ENCODE measurements at regions not wholly inside any gene's neighbourhood (a gene's known extent, or its start where the extent isn't known, plus 50 kb on each side); places are given as distances from the start of the nearest gene placed in this dataset.

DNA sequence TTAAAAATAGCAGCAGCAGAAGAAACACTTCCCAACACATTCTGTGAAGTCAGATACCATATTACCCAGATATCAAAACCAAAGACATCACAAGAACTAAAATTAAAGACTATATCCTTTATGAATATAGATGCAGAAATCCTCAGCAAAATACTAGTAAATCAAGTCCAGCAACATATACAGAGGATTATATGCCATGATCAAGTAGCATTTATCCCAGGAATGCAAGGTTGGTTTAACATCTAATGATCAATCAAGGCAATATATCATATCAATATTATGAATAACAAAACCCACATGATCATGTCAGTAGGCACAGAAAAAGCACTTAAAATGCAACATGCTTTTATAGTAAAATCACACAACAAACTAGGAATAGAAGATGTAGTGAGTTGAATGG, 88.1 kb downstream of the RPS24 start:
- H3K27ac ChIP-seq (ENCODE audit: low read depth, low read length): no peak overlapping the region
- DNase-seq (ENCODE audit: low read depth, low spot score): no peak
- TF ChIP-seq, protein P1, sequence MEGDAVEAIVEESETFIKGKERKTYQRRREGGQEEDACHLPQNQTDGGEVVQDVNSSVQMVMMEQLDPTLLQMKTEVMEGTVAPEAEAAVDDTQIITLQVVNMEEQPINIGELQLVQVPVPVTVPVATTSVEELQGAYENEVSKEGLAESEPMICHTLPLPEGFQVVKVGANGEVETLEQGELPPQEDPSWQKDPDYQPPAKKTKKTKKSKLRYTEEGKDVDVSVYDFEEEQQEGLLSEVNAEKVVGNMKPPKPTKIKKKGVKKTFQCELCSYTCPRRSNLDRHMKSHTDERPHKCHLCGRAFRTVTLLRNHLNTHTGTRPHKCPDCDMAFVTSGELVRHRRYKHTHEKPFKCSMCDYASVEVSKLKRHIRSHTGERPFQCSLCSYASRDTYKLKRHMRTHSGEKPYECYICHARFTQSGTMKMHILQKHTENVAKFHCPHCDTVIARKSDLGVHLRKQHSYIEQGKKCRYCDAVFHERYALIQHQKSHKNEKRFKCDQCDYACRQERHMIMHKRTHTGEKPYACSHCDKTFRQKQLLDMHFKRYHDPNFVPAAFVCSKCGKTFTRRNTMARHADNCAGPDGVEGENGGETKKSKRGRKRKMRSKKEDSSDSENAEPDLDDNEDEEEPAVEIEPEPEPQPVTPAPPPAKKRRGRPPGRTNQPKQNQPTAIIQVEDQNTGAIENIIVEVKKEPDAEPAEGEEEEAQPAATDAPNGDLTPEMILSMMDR (IDR thresholded peaks at IDR 0.05; ENCODE audit: low read depth, low read length): no peak
- CTCF ChIA-PET: no interaction called here
- peaks cover 20% of the 10 kb centered on the region for H3K27me3 ChIP-seq (ENCODE audit: control insufficient read depth, insufficient read depth, low read length)
- no peak overlapping the region for H3K4me3 ChIP-seq (ENCODE audit: low read depth, low read length)
- POLR2A ChIA-PET: no interaction called here
- H3K9me3 ChIP-seq (ENCODE audit: control insufficient read depth, insufficient read depth, low read length): peaks cover 3% of the 10 kb centered on the region; the same call in 1 of the 2 replicates

DNA sequence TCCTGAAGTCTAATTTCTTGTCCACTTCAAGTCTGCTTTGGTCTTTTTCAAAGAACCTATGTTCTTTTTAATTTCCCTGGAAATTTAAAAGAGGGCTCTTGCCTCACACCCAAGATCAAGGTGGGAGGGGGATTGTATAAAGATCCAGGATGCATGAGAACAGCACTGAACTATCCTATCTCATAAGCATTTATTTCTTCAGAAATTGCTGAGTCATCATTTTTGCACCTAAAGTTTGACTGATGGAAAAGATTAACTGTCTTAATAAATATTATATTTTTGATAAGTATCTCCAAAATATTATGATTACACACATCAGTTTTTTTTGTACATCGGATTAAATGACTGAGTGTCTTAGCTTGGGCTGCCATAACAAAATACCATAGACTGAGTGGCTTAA, 90.5 kb downstream of the RPS24 start:
- no peak for DNase-seq (ENCODE audit: low read depth, low spot score)
- H3K27me3 ChIP-seq (ENCODE audit: control insufficient read depth, insufficient read depth, low read length): peaks cover 18% of the 10 kb centered on the region
- ChIA-PET POLR2A (no interaction called here), CTCF (no interaction called here)
- H3K4me3 ChIP-seq (ENCODE audit: low read depth, low read length): no peak overlapping the region
- no peak overlapping the region for H3K27ac ChIP-seq (ENCODE audit: low read depth, low read length)
- peaks cover 3% of the 10 kb centered on the region; the same call in 1 of the 2 replicates for H3K9me3 ChIP-seq (ENCODE audit: control insufficient read depth, insufficient read depth, low read length)
- TF ChIP-seq, protein P1 (IDR thresholded peaks at IDR 0.05; ENCODE audit: low read depth, low read length): no peak

GRCh38 chr10:78129211-78129610, 95.5 kb downstream of the RPS24 start:
- TF ChIP-seq, protein P1 (IDR thresholded peaks at IDR 0.05; ENCODE audit: low read depth, low read length): no peak
- no peak for DNase-seq (ENCODE audit: low read depth, low spot score)
- ChIA-PET CTCF (no interaction called here), POLR2A (no interaction called here)
- Histone ChIP-seq H3K4me3 (ENCODE audit: low read depth, low read length) (no peak overlapping the region), H3K9me3 (ENCODE audit: control insufficient read depth, insufficient read depth, low read length) (no peaks in the 10 kb centered on the region), H3K27me3 (ENCODE audit: control insufficient read depth, insufficient read depth, low read length) (peaks cover 29% of the 10 kb centered on the region), H3K27ac (ENCODE audit: low read depth, low read length) (no peak overlapping the region)

DNA sequence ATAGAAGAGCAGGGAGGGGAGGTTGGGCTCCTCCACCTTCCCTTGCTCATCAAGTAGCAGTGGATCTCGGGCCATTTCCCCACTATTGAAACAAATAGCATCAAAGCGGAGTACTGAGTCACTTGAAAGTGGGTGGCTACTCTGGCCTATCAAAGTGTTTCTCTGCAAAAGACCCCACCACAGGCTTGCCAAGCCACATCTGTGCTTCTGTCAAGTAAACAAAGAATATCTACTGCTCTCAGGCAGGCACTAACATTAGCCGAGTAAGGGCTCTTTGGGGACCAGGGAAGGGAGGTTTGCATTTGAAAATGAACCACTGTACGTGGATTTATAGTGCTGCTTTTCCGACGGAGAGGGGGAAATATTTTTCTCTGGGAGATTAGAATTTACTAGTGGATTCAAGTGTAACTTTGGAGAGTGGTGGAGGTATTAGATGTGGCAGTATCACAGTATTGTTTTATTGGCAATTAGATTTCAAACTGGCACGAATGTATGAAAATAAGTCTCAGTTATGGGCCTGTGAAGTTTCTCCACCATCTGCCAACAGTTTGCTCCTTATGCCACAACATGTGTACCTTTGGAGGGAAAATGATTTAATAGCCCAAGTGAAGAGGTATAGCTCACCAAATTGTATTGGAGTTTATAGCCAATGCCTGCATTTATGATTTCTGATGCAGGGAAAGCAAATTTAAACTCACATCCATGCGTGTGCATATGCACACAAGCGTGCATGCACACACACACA, 97.5 kb downstream of the RPS24 start:
- no peak for DNase-seq (ENCODE audit: low read depth, low spot score)
- no peak overlapping the region for H3K4me3 ChIP-seq (ENCODE audit: low read depth, low read length)

GRCh38 chr10:78134773-78135306, 101.2 kb downstream of the RPS24 start:
- CTCF ChIA-PET: interaction anchor here (0.6 kb wide), 1 partner anchor 1647 kb away, joined by 3 read pairs; no protein-coding TSS in a partner anchor
- POLR2A ChIA-PET: no interaction called here
- TF ChIP-seq, protein P1 (IDR thresholded peaks at IDR 0.05; ENCODE audit: low read depth, low read length): no peak

More for the DNA sequence above, 97.5 kb downstream of the RPS24 start:
- CTCF ChIA-PET: no interaction called here
- TF ChIP-seq, protein P1 (IDR thresholded peaks at IDR 0.05; ENCODE audit: low read depth, low read length): no peak
- Histone ChIP-seq H3K27me3 (ENCODE audit: control insufficient read depth, insufficient read depth, low read length) (peaks cover 28% of the 10 kb centered on the region), H3K9me3 (ENCODE audit: control insufficient read depth, insufficient read depth, low read length) (no peaks in the 10 kb centered on the region), H3K27ac (ENCODE audit: low read depth, low read length) (no peak overlapping the region)
- POLR2A ChIA-PET: interaction anchor here (0.6 kb wide), 1 partner anchor 183 kb away, joined by 5 read pairs; no protein-coding TSS in a partner anchor

More at GRCh38 chr10:78134773-78135306, 101.2 kb downstream of the RPS24 start:
- no peaks in the 10 kb centered on the region; the same call in 1 of the 2 replicates for H3K9me3 ChIP-seq (ENCODE audit: control insufficient read depth, insufficient read depth, low read length)
- no peak overlapping the region for H3K4me3 ChIP-seq (ENCODE audit: low read depth, low read length)
- H3K27me3 ChIP-seq (ENCODE audit: control insufficient read depth, insufficient read depth, low read length): peaks cover 39% of the 10 kb centered on the region
- H3K27ac ChIP-seq (ENCODE audit: low read depth, low read length): no peak overlapping the region
- no peak for DNase-seq (ENCODE audit: low read depth, low spot score)
